ENCODE measurements at regions not wholly inside any gene's neighbourhood (a gene's known extent, or its start where the extent isn't known, plus 50 kb on each side); places are given as distances from the start of the nearest gene placed in this dataset.
A peak's percentile ranks its signal among the peaks of the same experiment; 100 is the strongest.

DNA sequence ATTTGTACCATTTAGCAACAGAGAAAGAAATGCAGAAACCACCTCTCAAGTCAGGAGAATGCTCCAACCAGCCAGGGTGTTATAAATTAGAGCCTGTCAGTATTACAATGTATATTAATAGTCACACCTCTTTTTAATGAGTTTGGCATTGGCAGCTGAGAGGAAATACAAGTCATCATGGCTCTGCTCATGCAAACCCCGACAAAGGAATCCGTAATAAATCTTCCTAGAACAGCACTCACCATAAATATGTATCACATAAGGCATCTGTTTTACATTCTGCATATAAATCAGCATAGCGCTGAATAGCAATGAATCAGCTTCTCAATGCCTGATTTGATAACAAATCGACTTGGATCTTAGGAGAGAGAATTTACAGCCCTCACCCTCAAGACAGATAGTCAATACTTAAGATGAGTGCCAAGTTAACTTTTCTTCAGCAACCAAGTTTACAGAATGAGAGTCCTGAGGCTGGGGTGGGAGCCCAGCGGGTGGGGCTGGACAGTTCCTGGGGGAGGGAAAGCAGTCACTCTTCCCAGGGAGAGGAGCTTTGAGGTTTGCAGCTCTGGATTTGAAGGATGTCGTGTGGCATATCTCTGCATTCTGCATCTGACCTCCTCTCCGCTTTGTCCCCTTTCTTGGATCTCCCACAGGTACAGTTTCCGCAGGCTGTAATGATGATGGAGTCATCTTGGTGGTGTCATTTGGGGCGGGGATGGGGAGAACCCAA lies 1034.4 kb upstream of the NR2F2 start:
- no peak for DNase-seq

DNA sequence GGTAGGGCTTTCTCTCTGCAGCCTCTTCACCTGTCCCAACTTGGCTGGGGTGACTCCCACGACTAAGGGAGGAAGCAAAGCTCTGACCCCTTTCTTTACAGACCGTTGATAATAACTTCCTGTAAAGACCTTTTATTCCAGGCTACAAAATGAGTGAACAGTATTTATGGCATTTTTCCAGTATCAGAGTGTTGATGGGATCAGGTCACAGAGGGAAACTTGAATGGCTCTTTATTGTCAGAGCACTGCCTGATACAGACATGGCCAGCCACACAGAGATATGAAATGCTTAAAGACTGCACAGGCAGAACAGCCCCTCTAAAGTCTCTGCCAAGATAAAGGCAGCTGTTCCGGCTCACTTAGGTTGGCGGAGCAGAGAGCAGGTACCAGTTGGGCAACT lies 1033.9 kb upstream of the NR2F2 start:
- no peak for DNase-seq

DNA sequence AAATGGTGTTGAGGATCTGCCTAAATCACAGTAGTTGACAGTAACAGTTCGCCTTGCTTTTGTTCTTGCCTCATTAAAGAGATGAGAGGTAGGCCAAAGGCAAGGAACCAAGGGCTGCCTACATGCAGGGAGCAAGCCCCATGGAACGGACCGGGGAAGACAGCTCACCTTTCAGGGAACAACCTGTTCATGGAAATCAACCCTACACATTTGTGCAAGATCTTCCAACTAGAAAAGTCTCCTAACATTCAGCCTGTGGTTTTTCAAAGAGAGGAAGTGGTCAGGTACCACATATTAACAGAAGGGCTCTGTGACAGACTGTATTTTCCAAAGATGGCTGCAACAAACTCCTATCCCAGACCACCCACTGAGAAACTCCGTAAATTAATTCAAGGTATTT lies 1031.8 kb upstream of the NR2F2 start:
- DNase-seq = no peak

- DNase-seq = no peak
These were observed 1029.5 kb upstream of the NR2F2 start for GRCh38 chr15:95300958-95301357.

DNA sequence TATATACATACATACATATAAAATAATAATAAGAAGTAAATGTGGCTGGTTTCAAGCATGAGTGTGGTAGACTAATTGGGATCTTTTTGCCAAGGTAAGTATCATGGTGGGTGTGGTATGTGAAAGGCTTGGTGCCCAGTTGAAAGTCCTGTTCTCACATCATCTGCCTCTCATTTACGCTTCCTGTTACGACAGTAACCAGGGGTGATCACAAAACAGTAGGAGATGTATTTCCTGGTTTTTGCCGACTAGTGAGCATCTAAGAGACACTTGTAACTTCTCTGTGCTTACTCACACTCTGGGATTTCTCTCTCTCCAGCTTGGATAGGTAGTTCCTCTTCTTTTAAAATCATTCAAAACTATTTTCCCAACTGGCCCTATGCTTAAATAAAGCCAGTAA lies 1028.3 kb upstream of the NR2F2 start:
- no peak for DNase-seq

DNA sequence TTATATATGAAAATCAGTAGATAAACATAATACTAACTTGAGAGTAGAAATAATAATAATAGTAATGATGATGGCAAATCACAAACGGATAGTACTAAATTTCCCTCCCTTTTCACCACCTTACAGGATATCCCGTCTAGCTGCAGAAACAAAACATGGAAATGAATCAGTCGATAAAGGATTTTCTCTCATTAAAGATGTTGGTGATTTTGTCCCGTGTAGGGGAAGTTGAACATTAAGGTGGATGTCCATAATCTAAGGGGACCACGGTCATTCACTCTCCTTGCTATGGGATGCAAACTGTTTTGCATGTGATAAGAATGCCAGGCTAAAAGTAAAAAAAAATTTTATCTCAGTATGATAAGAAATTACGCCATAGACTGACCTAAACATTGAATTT lies 1027.7 kb upstream of the NR2F2 start:
- no peak for DNase-seq

DNA sequence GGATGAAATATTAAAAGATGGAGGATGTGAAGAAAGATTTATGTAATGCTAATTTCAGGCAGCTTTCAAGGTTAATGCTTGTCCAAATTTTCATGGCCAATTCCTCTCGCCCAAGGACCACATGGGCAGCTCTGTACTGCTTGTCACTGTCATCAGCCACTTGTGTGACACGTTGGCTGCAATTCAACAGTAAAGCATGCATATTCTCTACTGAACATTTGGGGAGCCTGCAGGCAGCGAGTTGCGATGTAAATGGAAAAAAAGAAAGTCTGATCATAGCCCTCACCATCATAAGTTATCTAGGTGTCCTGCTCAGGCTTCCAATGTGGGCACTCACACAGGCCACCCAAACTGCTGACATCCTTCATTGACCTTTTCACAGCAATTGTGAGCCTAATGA lies 1026.8 kb upstream of the NR2F2 start:
- DNase-seq = no peak

DNA sequence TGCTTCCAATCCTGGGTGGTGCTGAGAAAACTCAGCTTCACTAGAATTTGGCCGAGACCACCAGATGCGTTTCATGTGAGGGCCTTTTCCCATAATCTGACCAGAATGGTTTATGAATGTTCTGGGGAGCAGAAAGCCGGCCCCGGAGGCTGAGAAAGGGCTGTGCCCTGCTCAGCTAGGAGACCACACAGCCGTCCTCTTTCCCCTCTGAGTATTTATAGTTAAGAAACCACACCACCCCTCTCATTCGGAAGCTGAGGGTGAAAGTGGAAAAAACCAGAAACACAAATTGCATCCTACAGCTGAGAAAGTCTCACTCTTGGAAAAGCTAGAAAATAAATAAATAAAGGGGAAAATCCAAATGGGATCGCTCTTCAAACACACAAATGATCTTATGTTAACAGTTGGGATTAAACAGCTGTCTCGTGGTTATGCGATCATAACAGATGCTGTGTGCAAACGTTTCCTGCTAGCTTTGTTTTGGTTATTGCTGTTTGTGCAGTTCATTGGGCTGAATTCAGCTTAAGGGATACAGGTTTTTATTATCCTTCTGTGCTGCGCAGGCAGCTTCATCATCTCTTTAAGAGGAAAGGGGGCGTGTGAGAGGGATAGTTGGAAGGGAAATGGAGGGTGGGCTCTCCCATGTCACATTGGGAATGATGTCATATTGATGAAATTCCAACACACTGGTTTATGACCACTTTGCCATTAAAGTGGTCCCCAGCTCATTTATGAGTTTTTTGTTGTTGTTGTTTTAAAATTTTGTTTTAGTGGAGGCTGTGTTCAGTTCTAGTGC lies 1026.2 kb upstream of the NR2F2 start:
- no peak for DNase-seq

DNA sequence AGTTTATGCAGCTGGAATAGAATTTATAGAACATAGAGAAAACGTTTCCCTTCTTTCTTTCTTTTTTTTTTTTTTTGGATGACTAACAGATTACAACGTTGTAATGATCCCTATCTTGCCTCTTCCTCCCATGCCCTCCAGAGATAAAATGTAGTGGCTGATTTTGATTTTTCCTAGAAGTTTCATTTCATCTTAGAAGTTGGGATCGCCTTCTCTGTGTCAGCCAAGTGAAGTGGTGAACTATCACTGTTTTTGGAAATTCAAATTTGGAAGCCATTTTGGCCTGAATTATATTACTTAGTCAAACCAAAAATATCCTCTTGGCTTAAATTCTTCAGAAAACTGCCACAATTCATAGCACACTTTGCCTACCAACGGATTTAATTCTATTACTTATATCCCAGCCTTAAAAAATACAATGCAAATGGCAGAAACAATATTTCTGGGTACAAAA lies 1025.5 kb upstream of the NR2F2 start:
- no peak for DNase-seq

- DNase-seq = no peak
These were observed 1023.4 kb upstream of the NR2F2 start for GRCh38 chr15:95307115-95307514.

GRCh38 chr15:95319242-95319641 lies 1011.3 kb upstream of the NR2F2 start:
- no peak for DNase-seq

DNA sequence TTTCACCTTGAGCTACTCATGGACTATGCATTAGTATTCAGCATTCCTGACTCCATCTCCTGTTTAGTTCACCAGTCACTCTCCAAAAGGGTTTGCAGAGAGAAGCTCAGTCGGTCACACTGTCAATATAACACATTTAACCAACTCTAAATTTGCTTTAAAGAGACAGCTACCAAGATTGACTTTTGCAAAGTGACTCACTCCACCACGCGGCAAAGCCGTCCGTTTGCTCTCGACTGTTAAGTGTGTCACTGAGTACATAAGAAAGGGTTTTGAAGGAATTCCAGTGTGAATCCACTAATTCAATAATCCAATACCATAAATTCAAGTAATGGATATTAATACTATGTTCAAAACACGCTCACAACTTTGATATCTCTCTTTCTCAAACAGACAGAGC lies 1006.7 kb upstream of the NR2F2 start:
- no peak for DNase-seq

DNA sequence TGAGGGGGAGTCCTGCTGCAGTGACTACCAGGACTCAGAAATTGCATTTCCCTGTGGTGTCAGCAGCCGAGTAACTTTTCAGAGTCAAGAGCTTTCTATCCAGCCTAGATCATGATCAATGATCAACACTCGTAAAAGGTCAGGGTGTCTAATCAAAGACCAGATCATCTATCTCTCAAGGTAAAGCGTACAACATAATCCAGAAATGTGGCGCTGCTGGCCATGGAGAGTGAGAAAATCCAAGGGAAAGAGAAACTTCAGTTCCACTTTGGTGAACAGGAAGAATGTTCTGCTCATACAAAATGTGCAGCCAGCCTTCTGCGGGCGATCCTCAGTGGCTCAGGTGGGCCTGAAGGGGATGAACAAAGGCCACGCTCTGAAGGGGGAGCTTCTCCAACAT lies 1005.8 kb upstream of the NR2F2 start:
- no peak for DNase-seq

GRCh38 chr15:95325763-95326404 lies 1004.6 kb upstream of the NR2F2 start:
- no peak for DNase-seq

DNA sequence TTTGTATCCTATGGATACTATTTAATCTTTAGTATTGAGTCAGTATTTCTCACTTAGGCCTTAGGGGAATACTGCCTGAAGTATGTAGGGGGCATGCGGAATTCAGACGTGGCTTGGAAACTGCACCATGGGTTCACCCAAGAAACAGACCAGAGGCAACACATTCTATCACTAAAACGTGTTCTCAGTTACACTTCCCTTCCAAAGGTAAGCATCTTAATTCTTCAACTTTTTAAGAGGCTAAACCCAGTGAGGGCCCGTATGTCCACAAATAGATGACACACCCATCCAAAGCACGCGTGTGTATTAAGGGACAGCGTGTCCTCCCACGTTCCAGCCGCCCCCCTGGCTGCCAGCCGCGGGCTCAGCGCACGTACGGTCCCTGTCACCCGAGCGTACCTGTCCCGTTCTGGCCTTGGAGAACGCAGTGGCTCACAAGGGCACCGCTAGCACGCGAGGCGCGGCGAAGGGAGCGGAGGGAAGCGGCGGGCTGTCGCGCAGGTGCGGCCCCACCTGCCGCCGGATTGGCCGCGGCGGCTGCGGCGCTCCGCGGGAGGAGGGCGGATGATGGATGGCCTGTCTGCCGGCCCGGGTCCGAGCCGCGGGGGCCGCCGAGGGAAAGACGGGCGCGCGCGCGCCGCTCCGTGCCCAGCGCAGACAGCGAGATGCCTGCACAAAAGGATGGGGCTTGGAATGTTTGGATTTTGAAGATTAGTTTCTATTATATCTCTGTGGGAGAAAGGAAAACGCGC lies 1003.9 kb upstream of the NR2F2 start:
- DNase-seq = peak; percentile 21

DNA sequence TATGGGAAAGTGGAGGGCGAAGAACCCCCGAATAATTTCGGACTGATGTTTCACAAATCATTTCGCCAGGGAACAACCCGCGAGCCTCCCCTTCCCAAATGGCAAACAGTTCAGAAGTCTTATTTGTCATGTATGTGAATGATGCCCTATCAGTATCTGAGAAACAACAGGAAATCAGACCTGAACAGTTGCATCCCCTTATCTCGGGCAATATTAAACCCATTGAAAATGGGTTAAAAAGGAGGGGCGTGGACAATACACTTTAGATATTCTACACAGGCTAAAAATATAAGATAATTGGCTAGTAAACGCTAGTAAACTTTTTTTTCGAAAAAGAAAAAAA lies 1003.3 kb upstream of the NR2F2 start:
- DNase-seq = no peak

GRCh38 chr15:95327661-95328060 lies 1002.8 kb upstream of the NR2F2 start:
- no peak for DNase-seq

DNA sequence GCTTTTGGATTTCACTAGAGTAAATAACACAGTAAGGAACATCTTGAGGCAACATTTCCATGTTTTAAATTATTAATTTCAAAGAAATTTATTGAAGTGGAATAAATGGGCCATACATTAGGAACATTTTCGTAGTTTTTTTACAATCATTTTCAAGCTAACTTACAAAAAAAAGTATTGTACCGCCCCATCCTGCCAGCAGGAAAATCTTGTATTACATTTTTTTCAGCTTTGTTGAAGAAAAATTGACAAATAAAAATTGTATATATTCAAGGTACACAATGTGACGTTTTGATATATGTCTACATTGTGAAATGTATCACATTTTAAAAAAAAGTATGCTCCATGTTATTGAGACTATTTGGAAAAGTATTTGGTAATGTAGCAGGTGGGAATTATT lies 1001.9 kb upstream of the NR2F2 start:
- no peak for DNase-seq

GRCh38 chr15:95329362-95329761 lies 1001.1 kb upstream of the NR2F2 start:
- no peak for DNase-seq

GRCh38 chr15:95341686-95342085 lies 988.8 kb upstream of the NR2F2 start:
- DNase-seq = no peak

GRCh38 chr15:95345867-95346266 lies 984.6 kb upstream of the NR2F2 start:
- DNase-seq = no peak

DNA sequence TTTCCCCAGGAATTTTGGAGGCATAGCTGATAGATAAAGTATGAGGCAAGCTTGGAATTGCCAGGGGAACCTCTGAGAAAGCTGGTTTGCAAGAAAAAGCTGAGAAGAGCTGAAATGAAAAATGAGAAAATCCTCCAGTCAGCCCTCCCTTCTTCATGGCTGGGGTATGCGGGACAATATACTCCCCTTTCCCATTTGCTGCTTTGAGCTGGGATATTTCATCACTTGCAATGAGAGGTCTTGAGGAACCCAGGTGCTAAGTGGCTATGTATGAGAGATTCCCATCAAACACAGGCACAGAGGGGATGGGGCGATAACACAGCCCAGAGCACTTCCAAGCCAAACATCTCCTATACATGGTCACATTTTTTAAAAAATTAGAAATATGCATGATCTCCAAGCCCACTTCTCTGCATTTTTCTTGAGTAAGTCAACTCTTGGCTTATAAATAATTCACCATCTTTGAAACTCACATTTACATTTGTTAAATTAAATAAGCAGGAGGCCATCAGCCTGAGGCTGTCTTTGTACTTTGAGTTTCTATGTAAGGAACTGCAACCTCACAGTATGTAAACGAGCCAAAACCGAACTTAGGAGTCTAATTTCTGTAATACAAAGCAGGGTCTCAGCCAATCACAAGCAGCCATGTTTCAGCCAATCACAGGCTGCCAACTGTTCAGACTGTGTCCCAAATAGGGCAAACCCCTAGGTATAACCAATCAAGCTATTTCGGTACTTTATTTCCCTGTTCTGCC lies 983.6 kb upstream of the NR2F2 start:
- no peak for DNase-seq

- no peak for DNase-seq
These were observed 982.7 kb upstream of the NR2F2 start for GRCh38 chr15:95347837-95348236.

Measured in NCI-H774 (cell line).